DND-41 (cell line): ENCODE measurements at regions not wholly inside any gene's neighbourhood (a gene's known extent, or its start where the extent isn't known, plus 50 kb on each side); places are given as distances from the start of the nearest gene placed in this dataset.

Experiments used
- EZH2 ChIP-seq: IDR thresholded peaks from 3 replicates; pipeline ENCODE4 v1.6.1; 2012; ENCODE audit warnings: borderline replicate concordance, low read depth, mild to moderate bottlenecking, moderate library complexity, low read length, inconsistent platforms; ENCODE audit not compliant: severe bottlenecking
- TF ChIP-seq, protein P1 (sequence below): IDR thresholded peaks from 2 replicates; pipeline ENCODE4 v1.5.1; 2012; ENCODE audit warnings: borderline replicate concordance, low read length, moderate library complexity, mild to moderate bottlenecking; ENCODE audit not compliant: poor library complexity, severe bottlenecking; ENCODE audit errors: extremely low read depth

GRCh38 chr1:221415651-221416050 lies 326.2 kb downstream of the DUSP10 start:
- TF ChIP-seq, protein P1, sequence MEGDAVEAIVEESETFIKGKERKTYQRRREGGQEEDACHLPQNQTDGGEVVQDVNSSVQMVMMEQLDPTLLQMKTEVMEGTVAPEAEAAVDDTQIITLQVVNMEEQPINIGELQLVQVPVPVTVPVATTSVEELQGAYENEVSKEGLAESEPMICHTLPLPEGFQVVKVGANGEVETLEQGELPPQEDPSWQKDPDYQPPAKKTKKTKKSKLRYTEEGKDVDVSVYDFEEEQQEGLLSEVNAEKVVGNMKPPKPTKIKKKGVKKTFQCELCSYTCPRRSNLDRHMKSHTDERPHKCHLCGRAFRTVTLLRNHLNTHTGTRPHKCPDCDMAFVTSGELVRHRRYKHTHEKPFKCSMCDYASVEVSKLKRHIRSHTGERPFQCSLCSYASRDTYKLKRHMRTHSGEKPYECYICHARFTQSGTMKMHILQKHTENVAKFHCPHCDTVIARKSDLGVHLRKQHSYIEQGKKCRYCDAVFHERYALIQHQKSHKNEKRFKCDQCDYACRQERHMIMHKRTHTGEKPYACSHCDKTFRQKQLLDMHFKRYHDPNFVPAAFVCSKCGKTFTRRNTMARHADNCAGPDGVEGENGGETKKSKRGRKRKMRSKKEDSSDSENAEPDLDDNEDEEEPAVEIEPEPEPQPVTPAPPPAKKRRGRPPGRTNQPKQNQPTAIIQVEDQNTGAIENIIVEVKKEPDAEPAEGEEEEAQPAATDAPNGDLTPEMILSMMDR = no peak
- TF ChIP-seq EZH2 = no peak
